ENCODE measurements at regions not wholly inside any gene's neighbourhood (a gene's known extent, or its start where the extent isn't known, plus 50 kb on each side); places are given as distances from the start of the nearest gene placed in this dataset.

DNA sequence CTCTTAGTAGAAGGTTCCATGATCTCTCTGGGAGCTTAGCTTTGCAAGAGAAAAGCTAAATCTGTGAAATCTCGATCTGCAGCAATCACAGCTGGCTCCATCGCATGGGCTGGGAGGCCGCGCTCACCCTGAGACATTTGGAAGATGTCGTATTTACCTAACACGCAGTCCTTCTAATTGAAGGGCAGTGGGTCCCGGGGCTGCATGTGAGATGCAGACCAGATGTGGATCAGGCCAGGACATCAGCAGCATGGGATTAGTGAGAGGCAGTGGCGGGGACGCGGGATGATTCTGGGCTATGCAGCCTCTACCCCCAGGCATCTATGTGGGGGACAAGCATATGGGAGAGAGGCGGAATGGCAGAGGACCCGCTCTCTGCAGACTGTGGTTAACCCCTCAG lies 312.4 kb upstream of the RTL1 start:
- no peak for DNase-seq (ENCODE audit: low read depth)

DNA sequence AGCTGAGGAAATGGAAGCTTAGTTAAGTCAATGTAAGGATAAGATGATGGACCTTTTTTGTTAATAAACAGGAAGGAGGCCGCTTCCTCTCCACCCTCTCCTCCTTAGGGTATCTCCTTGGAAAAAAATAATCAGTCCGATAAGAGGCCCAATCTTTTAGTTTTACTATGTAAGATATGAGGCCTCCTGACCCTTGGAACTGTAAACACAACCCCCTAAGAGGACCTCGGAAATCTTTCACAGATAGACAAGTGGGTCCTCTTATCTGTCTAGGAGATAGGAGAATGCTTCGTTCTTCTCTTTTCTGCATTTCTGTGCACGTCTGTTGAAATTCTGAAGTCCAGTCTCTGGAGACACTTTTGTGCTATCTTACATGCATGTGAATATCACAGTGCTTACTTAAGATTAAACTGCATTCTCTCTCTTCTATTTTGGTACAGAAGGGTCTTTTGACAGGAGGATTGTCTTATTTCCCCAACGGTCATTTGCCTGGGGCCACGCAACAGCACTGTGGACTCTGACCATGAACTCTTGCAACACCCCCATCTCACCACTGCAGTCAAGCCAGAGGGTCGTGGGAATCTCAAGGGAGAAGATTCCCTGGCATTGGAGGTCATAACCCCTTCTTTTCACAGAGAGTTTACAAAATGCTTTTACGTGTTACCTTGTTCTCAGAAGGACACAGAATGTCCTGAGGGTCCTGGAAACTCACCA lies 313.0 kb upstream of the RTL1 start:
- DNase-seq (ENCODE audit: low read depth): no peak

DNA sequence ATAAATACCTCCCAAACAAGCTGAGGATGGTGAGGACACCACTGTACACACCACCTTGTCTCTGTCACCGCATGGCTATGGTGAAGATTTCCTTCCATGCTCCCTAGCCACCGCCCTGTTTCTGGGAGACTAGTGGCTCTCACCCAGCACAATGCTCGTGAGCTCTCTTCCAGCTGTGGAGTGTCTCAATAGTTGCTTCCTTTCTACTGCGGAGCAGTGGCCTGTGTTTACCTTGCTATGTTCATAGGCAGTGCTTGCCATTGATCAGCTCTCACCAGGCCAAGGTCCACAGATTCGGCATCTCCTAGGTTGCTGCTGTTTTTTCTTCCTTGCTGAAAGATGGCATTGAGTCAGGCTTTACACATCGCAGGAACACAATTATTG lies 313.6 kb upstream of the RTL1 start:
- DNase-seq (ENCODE audit: low read depth): no peak

DNA sequence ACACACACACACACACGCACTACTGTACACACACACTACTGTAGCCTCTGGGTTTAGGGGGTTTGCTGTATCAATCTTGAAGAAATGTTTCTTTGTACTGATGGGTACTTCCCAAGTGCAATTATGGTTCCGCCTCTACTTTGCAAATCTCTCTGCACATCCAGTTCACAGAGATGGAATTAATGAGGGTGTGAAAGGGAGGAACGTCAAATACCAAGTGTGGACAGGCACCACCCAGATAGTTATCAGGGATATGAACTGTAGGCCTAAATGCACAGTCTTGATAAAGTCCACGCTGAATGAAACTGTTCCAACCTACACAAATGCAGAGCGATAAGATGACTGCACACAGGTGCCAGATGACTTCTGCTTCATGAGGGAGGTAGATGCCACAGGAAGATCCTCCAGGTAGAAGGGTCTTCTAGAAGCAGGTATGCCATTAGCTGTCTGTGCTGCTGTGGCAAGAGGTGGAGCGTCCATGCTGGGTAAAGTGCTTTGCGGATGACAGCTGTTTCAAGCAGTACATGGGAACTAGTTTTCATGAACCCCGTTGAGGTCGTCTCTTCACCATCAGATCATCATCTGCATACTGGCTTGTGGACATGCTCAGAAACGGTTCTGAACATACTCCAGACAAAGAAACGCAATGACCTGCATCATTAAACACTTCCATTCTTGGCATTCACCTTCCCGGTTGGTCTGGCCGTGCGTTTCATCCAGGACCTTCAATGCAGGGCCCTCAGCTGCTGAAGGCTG lies 314.3 kb upstream of the RTL1 start:
- no peak for DNase-seq (ENCODE audit: low read depth)

DNA sequence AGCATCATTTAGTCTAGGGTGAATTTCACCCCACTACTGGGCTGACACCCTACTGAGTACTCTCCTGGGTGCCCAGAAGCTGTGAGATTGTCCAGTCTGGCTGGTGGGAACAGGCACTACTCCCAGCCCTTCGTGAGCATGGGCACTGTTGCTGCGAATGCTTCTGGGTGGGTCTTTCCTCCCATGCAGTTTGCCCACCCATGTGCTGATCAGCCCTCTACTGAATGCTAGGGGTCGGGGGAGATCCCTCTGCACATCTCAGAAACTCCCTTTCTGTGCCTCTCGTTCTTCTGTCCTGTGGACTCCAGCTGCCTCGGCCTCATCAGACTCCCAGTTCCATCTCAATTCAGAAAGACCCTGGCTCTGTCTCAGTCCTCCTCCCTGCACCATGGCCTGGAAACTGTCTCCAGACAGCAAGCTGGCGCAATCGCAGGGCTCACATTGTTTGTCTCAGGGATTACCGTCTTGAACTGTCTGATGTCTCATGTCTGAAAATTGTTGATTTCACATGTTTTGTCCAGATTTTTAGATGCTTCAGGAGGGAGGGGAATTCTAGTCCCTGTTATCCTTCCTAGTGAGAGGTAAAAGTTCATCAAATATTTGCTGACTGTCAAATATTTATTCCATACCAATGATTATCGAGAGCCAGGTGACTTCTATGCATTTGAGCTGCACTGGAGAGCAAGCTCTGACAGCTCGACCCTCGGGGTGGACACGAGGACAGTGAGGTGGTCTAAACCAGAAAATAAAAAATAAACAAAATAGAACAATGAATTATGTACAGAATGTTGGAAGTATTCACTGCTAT lies 316.6 kb upstream of the RTL1 start:
- no peak for DNase-seq (ENCODE audit: low read depth)

DNA sequence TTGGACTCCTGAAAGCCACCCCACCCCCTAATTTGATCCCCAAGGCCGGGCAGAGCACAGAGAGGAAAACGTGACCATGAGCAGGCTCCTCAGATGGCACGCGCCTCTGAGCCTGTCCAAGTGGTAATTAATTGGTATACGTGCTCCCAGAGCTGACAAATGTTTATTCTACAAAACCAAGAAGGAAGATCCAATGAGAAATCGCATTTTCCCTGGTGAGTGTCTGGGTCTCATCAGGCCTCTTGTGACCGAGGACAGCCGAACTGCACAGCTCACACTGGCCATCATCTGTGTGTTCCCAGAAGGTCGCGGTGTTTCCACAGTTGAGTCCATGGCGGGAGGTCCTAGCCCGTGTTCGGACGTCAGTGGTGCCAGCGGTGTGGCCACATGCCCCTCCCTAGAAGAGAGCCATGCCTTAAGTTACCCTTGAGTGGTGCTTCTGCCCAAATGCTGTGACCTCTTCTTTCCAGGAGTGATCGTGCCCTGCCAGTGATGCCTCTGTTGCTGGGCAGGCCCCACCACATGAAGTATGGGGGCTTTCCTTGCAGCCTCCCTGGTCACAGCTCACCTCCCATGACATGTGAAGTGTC lies 317.5 kb upstream of the RTL1 start:
- no peak for DNase-seq (ENCODE audit: low read depth)

DNA sequence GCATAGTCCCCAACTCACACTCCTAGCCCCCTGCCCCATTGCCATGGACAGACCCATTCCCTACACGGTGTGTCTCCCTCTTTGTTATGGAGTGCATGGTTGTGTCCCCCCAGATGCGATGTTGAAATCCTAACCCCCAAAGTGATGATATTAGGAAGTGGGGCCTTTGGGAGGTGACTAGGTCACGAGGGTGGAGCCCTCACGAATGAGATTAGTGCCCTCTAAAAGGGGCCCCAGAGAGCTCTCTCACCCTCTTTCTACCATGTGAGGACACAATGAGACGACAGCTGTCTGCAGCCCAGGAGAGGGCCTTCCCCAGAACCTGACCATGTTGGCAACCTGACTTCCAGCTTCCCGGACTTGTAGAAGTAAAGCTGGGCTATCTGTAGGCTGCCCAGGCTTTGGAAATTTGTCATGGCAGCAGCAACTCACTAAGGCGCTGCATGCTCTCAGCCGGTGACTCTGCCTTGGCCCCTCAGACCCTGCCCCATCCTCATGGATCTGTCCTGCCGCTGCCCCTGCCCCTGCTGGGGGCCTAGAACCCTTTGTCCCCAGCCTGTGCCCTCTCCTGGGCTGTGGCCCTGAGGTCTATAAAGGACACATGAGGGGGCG lies 318.1 kb upstream of the RTL1 start:
- DNase-seq (ENCODE audit: low read depth): no peak

DNA sequence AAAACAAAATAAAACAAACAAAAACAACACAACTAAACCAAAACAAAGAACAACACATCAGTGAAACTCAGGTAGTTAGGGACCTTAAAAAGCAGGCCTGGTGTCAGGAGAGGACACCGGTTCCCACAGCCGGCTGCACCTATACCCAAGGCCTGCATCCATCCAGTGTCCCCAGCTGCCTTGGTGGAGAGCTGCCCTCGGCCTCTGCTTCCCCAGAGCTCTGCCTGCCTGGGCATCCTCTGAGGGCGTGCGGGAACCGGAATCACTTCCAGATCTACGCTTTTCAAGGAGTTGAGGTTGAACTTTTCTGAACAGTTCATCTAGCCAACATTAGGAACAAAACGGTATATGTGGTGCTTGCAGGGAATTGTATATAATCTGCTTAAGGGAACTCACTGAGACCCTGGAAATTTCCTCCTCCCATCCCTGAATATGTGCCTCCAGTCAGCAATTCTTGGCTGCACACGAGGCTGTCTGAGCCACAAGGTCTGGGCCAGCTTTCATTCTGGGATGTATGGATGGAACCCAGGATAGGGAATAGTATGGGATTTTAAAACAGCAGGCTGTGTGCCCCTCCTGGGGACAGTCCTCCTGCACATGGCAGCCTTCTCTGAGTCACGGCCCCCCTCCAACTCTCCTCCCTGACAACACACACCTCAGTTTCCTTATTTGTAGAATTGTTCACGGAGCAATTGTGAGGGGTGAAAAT lies 319.0 kb upstream of the RTL1 start:
- no peak for DNase-seq (ENCODE audit: low read depth)

DNA sequence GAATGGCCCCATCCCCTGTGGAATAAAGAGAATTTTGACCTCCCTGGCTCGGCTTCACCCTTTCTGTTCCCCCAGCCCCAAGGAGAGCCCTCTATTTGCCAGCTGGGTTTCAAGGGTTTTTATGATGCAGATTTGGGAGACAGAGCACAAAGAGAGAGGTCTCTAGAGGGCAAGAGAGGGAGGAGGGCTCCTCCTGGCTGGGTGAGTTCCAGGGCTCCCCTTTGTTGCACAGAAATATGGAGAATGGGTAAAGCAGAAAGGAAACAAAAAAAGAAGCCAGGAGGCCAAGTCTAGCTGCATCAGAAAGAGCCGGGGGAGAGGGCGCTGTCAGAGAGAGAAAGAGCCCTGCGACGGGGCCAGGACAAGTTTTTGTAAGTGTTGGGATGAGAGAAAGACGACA lies 319.6 kb upstream of the RTL1 start:
- no peak for DNase-seq (ENCODE audit: low read depth)

DNA sequence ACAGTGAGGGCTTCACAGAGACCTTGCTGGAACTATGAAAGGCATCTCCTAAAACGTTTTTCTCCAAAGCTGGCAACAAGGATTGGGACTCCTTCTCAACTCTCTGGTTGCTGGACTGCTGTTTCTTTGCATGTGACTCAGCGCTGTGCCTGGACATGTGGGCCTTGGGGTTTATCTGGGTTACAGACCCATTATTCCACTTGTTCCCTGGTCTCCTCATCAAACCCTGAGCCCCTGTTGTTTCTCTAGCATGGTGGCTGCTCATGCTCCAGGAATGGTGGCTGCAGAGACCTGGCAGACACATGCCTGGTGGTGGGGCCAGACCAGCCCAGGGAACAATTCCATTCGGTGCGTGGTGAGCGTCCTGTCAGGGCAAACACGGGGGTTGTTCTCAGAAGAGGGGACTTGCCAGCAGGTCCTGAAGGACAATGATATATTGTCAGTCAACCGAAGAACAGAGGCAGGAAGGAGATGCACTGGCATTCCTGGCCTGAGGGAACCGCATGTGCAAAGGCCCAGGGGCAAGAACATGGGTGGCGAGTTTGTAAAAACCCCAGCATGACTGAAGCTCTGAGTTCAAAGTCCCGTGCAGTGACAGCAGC lies 320.1 kb upstream of the RTL1 start:
- DNase-seq (ENCODE audit: low read depth): no peak

DNA sequence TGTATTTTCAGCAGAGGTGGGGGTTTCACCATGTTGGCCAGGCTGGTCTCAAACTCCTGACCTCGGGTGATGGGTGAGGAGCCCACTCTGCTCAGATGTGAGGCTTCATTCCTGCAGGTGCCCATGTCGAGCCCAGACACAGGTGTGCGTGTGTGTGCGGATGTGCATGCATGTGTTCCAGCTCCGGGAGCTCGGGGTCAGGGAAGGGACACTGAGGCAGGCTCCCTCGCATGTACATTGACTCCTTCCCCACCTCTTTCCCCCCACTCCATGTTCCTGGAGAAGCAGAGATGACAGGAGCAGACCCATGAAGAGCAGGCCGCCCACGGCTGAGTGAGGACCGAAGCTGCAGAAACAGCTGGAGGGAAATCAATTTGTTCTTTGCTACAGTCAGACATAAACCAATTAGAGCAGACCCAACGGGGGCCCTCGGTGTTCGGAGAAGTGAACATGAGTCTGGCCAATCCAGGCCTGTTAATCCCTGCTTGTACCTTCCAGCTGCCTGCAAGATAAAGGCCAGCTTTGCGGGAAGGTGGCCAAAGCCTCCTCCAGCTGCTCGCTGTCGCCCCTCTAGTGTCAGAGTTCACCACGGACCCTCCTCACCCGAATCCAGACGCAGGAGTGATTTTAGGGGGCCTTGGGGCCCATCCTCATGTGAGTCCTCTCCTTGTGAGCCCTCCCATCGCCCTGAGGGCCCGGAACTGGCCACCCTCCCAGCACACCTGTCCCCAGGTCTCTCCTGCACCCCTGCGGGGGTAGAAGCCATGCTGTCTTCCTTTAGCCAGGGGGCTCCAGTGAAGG lies 321.0 kb upstream of the RTL1 start:
- DNase-seq (ENCODE audit: low read depth): no peak

DNA sequence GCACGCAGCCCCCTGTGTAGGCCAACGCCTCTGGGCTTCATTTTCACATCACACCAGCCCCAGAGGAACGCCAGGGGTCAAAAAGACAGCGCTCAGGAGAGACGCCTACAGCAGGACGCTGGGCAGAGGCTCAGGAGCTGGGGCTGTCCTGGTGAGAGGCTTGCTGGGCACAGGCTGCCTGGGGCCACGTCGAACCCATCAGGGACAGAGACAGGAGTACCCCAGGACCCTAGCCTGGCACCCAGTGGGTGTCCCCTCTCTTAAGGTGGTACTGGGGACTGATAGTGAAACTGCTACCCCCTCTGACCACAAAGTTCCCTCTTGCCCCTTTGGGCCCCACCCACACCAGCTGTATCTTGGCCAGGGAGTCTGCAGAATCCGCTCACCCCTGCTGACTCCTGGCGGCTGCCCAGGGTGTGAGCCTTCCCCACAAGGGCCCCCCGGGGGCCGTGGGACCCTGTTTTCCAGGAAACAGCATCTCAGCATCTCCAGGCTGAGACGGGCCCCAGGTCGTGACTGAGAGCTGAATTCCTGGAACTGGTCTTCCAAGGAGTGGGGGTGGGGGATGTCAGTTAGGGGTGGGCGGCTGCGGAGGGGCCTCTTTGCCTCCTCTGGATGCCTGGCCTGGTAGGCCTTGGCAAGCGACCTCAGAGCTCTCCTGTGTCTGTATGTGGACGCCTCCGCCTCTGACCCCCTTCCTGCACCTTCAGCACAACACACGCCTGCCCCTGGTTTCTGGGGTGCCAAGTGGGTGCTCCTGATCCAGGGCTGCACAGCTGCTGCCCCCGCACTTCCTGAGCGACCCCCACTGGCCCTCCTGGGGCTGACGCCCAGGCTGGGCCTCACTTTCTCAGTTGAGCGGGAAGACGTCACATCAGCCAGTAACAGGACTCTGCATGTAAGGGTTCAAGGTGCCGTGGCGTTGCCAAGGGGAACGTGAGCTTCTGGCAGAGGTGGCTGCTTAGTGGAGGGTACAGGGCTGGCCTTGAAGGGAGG lies 321.9 kb upstream of the RTL1 start:
- no peak for DNase-seq (ENCODE audit: low read depth)

DNA sequence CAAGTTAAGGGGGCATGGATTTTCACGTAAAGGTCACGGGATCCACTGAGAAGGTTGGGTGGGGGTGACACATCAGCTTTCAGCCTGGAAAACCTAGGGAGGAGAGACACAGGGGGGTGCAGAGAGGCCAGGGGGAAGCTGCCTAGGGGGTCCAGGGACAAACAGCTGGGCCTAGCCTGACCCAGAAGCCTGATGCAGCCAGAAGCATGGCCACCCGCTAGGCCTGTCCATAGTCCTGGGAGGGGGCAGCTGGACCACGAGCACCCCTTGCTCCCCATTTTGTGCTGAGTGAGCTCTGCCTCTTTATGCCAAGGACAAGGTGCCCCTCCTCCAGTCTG lies 322.7 kb upstream of the RTL1 start:
- DNase-seq (ENCODE audit: low read depth): no peak

DNA sequence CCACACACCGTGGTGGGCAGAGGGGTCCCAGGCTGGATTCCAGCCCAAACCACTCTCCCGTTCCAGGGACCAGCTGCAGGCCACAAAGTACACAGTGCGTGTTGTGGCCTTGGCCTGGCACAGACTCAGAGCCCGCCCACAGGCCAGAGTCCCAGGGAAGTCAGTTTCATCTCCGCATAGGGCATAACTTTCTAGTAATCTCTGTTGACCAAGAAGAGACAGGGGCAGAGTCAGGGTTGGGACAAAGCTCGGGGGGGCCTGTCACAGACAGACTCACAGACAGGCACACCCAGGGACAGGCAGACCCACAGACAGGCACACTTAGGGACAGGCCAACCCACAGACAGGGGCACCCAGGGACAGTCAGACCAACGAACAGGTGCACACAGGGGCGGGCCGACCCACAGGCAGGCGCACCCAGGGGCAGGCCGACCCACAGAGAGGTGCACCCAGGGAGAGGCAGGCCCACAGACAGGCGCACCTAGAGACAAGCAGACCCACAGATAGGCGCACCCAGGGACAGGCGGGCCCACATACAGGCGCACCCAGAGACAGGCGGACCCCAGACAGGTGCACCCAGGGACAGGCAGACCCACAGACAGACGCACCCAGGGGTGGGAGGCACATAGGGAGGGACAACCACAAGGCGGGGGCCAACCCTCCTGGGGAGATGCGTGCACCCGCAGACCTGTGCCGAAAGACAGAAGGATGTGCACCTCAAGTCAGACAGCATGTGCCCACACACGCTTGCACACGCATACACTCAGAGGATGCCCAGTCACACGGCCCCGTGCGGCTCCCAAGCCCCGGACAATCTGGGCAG lies 323.3 kb upstream of the RTL1 start:
- DNase-seq (ENCODE audit: low read depth): no peak

DNA sequence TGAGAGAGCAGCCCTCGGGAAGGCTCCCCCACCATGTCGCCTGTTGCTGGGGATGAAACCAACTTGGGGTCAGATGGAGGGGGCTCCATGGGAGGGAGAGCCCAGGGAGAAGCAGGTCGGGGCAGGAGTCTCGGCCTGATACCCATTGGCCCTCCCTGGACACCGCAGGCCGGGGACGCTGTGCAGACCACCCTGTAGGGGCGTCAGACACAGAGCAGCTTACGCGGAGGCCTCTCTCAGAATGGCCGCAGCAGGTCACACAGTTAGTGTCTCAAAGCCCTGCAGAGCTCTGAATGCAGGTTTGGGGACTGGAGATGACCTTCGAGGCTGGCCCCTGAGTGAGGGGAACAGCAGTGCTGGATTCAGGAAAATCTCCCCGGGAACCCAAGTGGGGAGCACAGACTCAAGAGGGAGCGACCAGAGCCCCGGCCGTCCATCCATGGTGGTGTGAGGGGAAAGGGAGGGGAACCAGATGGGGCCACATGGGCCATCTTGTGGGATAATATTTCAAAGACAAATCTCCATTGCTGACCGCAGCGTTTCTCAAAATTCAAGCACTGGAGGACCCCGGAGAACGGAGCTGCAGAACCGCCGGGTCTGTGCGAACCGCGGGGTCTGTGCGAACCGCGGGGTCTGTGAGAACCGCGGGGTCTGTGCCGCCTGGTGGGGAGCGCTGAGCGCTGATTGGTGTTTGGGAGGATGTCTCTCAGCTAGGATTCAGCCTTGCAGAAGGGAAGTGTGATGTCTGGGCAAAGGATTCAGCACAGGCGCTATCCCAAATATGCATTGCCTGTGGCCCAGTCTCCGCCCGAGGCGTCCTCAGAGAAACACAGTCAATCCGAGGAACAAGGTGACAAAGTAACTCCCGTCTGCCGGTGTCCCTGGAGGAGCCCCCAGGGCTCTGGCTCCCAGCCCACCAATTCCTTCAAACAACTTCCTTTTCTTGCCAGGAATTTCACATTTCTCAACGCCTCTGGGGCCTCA lies 324.4 kb upstream of the RTL1 start:
- DNase-seq (ENCODE audit: low read depth): no peak

DNA sequence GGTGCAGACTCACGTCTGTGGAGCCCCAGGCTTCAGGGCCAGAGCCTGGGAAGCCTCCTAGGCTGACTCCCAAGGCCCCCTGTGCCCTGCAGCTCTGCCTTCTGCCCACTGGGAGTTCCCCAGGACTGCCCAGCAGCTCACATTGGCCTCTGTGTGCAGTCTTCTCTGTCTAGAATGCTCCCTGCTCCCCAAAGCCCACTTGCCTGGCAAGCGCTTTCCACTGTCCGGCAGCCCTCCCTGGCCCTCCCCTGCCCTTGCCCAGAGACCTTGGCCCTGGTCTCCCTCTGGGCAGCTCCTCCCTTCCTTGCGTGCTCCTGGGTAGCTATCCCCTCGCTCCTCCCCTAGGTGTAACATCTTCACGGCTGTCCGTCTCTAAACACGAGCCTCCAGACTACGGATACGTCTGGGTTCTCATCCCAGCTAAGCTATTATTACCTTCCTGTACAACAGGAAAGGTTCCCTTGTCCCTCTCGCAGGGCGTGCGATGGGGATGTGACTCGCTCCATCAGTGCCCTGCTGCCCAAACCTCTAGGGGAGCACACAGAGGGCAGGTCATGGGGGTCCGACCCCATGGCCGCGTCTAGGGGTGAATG lies 325.5 kb upstream of the RTL1 start:
- no peak for DNase-seq (ENCODE audit: low read depth)

DNA sequence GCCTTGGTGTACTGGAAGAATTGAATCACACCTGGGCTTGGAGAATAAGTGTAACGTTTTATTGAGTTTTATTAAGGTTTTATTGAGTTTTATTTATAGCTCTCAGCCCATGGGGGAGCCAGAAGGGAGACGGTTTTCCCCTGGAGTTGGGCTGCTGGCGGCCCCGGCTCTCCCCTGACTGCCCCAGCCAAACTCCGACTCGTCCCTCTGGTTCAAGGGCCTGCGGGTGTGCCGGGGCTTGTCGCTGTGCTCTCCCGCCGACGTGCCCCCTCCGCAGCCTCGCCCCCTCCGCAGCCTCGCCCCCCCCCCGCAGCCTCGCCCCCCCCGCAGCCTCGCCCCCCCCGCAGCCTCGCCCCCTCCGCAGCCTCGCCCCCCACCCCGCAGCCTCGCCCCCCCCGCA lies 326.1 kb upstream of the RTL1 start:
- no peak for DNase-seq (ENCODE audit: low read depth)
